SK-N-MC (cell line): ENCODE measurements at regions not wholly inside any gene's neighbourhood (a gene's known extent, or its start where the extent isn't known, plus 50 kb on each side); places are given as distances from the start of the nearest gene placed in this dataset.

Source experiments
- EZH2 ChIP-seq: fragments of 200-600 bp; sonication (generic); IDR thresholded peaks from one replicate; pipeline ENCODE4 v1.6.1; 2017; ENCODE audit warnings: antibody characterized with exemption
- POLR2AphosphoS5 ChIP-seq: IDR thresholded peaks from 2 replicates; pipeline ENCODE4 v1.6.1; 2012; ENCODE audit warnings: mild to moderate bottlenecking, low read depth, low read length, borderline replicate concordance

DNA sequence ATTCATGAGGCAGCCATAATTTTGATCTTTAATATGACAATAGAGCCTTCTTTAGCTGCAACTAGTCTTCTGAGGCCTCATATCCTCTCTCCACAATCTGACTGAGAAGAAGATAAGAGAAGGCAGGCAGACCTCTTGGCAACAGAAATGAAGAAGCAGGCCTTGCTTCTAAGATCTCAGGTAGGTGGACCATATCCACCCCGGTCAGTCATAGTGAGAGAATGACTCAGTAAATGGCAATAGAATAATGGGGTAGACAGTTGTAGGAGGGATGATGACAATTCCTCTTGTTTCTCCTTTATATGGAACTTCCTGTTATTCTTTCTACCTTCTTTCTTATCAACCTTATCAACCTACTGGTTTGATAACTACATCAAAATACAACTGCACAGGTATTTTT is 246.7 kb upstream of the G2E3 start:
- no peak for TF ChIP-seq EZH2
- TF ChIP-seq POLR2AphosphoS5: no peak
